ENCODE measurements at regions not wholly inside any gene's neighbourhood (a gene's known extent, or its start where the extent isn't known, plus 50 kb on each side); places are given as distances from the start of the nearest gene placed in this dataset.

DNA sequence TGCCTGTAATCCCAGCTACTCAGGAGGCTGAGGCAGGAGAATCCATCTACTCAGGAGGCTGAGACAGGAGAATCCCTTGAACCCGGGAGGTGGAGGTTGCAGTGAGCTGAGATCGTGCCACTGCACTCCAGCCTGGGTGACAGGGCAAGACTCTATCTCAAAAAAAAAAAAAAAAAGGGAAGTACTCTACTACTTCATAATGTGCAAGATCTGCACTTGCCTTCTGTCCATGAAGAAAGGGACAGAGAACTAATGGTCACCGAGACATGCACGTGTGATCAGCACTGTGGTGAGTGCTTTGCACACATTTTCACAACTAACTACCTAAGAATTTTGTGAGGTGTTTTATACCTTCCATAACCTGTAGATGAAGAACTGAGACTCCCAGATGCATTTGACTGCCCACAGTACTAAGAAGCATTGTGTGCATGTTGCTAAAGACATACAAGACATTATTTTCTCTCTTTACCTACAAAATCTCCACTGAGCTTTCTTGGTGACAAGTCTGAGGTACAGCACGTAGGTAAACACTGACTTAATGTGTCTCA is 784.8 kb upstream of the ID2 start:
- TF ChIP-seq, protein P1, sequence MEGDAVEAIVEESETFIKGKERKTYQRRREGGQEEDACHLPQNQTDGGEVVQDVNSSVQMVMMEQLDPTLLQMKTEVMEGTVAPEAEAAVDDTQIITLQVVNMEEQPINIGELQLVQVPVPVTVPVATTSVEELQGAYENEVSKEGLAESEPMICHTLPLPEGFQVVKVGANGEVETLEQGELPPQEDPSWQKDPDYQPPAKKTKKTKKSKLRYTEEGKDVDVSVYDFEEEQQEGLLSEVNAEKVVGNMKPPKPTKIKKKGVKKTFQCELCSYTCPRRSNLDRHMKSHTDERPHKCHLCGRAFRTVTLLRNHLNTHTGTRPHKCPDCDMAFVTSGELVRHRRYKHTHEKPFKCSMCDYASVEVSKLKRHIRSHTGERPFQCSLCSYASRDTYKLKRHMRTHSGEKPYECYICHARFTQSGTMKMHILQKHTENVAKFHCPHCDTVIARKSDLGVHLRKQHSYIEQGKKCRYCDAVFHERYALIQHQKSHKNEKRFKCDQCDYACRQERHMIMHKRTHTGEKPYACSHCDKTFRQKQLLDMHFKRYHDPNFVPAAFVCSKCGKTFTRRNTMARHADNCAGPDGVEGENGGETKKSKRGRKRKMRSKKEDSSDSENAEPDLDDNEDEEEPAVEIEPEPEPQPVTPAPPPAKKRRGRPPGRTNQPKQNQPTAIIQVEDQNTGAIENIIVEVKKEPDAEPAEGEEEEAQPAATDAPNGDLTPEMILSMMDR (IDR thresholded peaks at IDR 0.05) = no peak
- TF ChIP-seq EP300 (IDR thresholded peaks at IDR 0.05) (no peak), POLR2A (IDR thresholded peaks at IDR 0.05; ENCODE audit: low read depth) (no peak), POLR2AphosphoS5 (IDR thresholded peaks at IDR 0.05) (no peak)

Measured in esophagus muscularis mucosa (tissue), 4 donors.